AG04449 (cell line): ENCODE measurements at regions not wholly inside any gene's neighbourhood (a gene's known extent, or its start where the extent isn't known, plus 50 kb on each side); places are given as distances from the start of the nearest gene placed in this dataset.

ENCODE experiments used
- CTCF ChIA-PET: fragments of 350-600 bp; formaldehyde crosslinking; extraction: SDS; loops from one replicate; lab custom pipeline; 2021; ENCODE audit warnings: antibody characterized with exemption; lab: Yijun Ruan, JAX
- POLR2A ChIA-PET: fragments of 400-600, 350-600 bp; formaldehyde crosslinking; extraction: SDS; loops from one replicate; lab custom pipeline; 2020; ENCODE audit warnings: antibody characterized with exemption, inconsistent platforms; lab: Yijun Ruan, JAX
- DNase-seq: peaks from one replicate; pipeline ENCODE4 v3.0.0-alpha.2; 2010; ENCODE audit warnings: low read depth, low spot score
- H3K4me3 ChIP-seq: 2 replicates; pipeline ENCODE4 v1.5.1; 2011; ENCODE audit warnings: low read depth, mild to moderate bottlenecking, control low read depth, low read length
- CTCF ChIP-seq: IDR thresholded peaks from one replicate; pipeline ENCODE4 v1.5.1; 2011; ENCODE audit warnings: mild to moderate bottlenecking, moderate library complexity, low read length, control low read depth, inconsistent platforms; ENCODE audit not compliant: insufficient read depth; ENCODE audit errors: missing control alignments

GRCh38 chr20:10965936-10966470 lies 292.2 kb upstream of the JAG1 start:
- ChIA-PET CTCF (interaction anchor here (1.1 kb wide), 1 partner anchor 413 kb away, joined by 3 read pairs; no protein-coding TSS in a partner anchor), POLR2A (no interaction called here)
- no peak overlapping the region for H3K4me3 ChIP-seq
- no peak for TF ChIP-seq CTCF
- DNase-seq: no peak

- CTCF ChIA-PET: no interaction called here
- POLR2A ChIA-PET: no interaction called here
- H3K4me3 ChIP-seq: no peak overlapping the region
- no peak for DNase-seq
- TF ChIP-seq CTCF: no peak
These were observed 296.3 kb upstream of the JAG1 start for GRCh38 chr20:10970109-10970508.

GRCh38 chr20:10971096-10971495 lies 297.3 kb upstream of the JAG1 start:
- ChIA-PET POLR2A (no interaction called here), CTCF (interaction anchor here (1.5 kb wide), 1 partner anchor 13 kb away, joined by 3 read pairs; no protein-coding TSS in a partner anchor)
- H3K4me3 ChIP-seq: no peak overlapping the region
- TF ChIP-seq CTCF: no peak
- DNase-seq: no peak

- DNase-seq: no peak
- ChIA-PET CTCF (interaction anchor here (0.7 to 2.2 kb wide), 4 partner anchors 11 to 571 kb away, joined by 3 to 6 read pairs (median 4); no protein-coding TSS in a partner anchor), POLR2A (no interaction called here)
- no peak for TF ChIP-seq CTCF
- H3K4me3 ChIP-seq: no peak overlapping the region
These were observed 298.5 kb upstream of the JAG1 start for GRCh38 chr20:10972219-10972860.

GRCh38 chr20:10976051-10976450 lies 302.3 kb upstream of the JAG1 start:
- no peak for TF ChIP-seq CTCF
- POLR2A ChIA-PET: no interaction called here
- DNase-seq: no peak
- CTCF ChIA-PET: no interaction called here
- H3K4me3 ChIP-seq: no peak overlapping the region

- H3K4me3 ChIP-seq: no peak overlapping the region
- ChIA-PET CTCF (interaction anchor here (0.6 kb wide), 1 partner anchor 290 kb away, joined by 3 read pairs; no protein-coding TSS in a partner anchor), POLR2A (no interaction called here)
- TF ChIP-seq CTCF: no peak
- DNase-seq: no peak
These were observed 304.4 kb upstream of the JAG1 start for GRCh38 chr20:10978019-10978702.
